GM12873 (cell line): ENCODE measurements at regions not wholly inside any gene's neighbourhood (a gene's known extent, or its start where the extent isn't known, plus 50 kb on each side); places are given as distances from the start of the nearest gene placed in this dataset.

ENCODE experiments used
- TF ChIP-seq, protein P1 (sequence below): IDR thresholded peaks from 2 replicates; pipeline ENCODE4 v1.5.1; 2012; ENCODE audit warnings: low read depth, mild to moderate bottlenecking, moderate library complexity, low read length, control low read depth; ENCODE audit not compliant: insufficient read depth; ENCODE audit errors: missing control alignments

DNA sequence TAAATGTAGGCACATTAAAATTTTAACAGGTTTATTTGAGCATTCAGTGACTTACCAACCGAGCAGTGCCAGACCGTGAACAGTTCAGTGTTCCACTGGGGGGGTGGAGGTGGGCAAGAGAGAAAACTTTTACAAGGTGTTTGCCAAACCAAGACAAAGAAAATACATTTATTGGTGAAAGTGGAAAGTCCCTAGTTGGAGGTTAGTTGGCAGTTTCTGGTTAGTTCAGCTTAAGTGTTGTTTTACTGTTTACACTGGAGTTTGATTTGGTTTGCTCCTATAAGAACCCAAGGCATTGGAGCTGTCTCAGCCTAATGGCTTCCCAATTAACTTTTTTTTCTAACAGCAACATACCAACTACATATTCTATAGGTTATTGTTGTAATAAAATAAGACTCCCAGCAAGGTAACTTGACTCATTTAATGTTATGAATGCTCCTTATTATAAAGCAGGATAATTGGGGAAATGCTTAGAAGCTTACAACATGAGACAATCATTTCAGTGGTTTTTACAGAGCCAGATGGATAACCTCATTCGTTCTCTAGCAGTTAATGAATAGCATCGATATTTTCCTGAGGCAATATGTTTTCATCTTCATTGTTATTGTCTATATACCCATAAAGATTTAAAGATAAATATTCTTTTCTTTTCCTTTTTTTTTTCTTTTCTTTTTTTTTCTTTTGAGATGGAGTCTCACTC lies 115.8 kb downstream of the ETNK1 start:
- TF ChIP-seq, protein P1, sequence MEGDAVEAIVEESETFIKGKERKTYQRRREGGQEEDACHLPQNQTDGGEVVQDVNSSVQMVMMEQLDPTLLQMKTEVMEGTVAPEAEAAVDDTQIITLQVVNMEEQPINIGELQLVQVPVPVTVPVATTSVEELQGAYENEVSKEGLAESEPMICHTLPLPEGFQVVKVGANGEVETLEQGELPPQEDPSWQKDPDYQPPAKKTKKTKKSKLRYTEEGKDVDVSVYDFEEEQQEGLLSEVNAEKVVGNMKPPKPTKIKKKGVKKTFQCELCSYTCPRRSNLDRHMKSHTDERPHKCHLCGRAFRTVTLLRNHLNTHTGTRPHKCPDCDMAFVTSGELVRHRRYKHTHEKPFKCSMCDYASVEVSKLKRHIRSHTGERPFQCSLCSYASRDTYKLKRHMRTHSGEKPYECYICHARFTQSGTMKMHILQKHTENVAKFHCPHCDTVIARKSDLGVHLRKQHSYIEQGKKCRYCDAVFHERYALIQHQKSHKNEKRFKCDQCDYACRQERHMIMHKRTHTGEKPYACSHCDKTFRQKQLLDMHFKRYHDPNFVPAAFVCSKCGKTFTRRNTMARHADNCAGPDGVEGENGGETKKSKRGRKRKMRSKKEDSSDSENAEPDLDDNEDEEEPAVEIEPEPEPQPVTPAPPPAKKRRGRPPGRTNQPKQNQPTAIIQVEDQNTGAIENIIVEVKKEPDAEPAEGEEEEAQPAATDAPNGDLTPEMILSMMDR: no peak

GRCh38 chr12:22743700-22744099 lies 118.7 kb downstream of the ETNK1 start:
- TF ChIP-seq, protein P1: no peak

- TF ChIP-seq, protein P1: no peak
Observed at GRCh38 chr12:22744197-22744596, 119.2 kb downstream of the ETNK1 start.

DNA sequence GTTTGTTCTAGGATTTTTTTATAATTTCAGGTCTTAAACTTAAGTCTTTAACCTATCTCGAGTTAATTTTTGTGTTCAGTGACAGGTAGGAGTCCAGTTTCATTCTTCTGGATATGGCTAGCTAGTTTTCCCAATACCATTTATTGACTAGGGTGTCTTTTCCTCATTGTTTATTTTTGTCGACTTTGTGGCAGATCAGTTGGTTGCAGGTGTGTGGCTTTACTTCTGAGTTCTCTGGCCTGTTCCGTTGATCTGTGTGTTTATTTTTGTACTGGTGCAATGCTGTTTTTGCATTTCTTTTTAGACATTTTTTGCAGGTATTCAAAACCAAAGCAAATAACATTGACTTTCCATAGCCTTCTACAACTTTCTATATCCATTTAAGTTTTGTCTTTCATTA lies 121.7 kb downstream of the ETNK1 start:
- TF ChIP-seq, protein P1: no peak

GRCh38 chr12:22755629-22756028 lies 130.7 kb downstream of the ETNK1 start:
- TF ChIP-seq, protein P1: no peak

DNA sequence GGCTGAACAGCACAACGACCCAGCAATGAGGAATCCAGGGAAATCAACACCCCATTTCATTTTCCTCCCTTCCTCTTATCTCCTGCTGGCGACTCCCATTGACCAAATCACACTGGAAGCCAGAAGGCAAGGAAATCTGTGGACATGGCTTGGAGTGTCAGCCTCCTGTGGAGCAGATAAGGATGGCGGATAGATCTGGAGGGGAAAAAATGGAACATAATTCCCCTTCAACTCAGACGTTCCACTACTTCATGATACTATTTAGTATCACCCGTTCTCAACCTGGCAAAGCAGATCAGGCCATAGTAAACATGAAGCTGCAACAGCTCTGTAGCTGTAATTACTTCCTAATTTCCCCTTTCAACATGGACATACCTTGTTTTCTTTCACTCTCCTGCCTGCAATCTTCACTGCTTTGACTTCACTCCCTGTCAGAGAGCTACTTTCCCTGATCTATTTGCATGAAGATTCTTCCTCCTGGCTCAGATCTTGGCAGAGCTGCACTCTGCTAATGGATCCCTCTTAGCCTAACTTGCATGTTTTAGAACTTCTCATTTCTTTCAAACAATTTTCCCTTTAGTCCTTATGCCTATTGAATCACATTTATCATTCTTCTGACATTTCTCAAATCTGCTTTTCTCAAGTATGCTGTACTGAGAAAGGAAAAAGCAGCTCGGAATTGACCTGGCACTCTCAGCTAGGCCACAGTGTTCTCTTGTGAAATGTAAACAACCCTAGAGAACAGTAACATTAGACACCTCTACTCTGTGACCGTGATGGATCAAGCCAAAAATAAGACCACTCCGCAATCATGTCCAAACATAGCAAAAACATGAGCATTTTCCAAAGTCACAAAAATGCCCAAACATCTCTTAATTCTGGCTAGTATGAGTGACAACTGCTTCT lies 135.1 kb downstream of the ETNK1 start:
- TF ChIP-seq, protein P1: no peak

- TF ChIP-seq, protein P1: no peak
Observed at GRCh38 chr12:22765421-22766130, 140.6 kb downstream of the ETNK1 start.
